H1 (cell line): ENCODE measurements at regions not wholly inside any gene's neighbourhood (a gene's known extent, or its start where the extent isn't known, plus 50 kb on each side); places are given as distances from the start of the nearest gene placed in this dataset.

ENCODE experiments used
- SIN3A ChIP-seq, 2 experiments: IDR thresholded peaks in 1 of 2; conservative IDR thresholded peaks in 1 of 2; 2 replicates each; pipeline ENCODE4 v1.6.1; 2011 to 2012; ENCODE audit warnings: low read length in 2 of 2, improper control_type of control experiment in 1 of 2, low read depth in 1 of 2, mild to moderate bottlenecking in 1 of 2

DNA sequence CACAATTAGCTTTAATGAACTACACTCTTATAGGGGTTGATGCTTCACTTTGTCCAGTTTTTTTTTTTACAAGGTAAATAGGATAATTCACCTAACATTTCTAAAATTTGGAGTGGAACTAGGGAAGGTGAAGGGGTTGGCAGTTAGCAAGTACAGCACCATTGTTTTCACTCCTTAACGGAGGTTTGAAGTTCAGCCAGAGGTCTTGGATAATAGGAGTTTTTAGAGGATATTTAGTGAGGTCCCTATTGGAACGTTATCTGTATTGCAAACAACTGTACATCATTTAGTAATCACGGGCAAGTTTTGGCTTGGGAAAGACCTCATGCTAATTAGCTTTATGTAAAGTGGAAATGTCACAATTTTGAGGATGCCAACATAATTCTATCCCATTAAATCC is 52.3 kb upstream of the TBX18 start (continued):
- no peak for TF ChIP-seq SIN3A (conservative IDR thresholded peaks at IDR 0.05 in 1 of 2, IDR thresholded peaks at IDR 0.05 in 1 of 2; ENCODE audit: low read depth in 1 of 2, low read length in 2 of 2)
